ENCODE measurements at regions not wholly inside any gene's neighbourhood (a gene's known extent, or its start where the extent isn't known, plus 50 kb on each side); places are given as distances from the start of the nearest gene placed in this dataset.

GRCh38 chrY:8564421-8564820, 772.8 kb upstream of the TSPY4 start:
- no peak for TF ChIP-seq CTCF (IDR thresholded peaks at IDR 0.05; ENCODE audit: extremely low read depth, missing control alignments)
- DNase-seq (ENCODE audit: low spot score), result no peak

GRCh38 chrY:8566198-8566597, 771.1 kb upstream of the TSPY4 start:
- no peak for DNase-seq (ENCODE audit: low spot score)
- no peak for TF ChIP-seq CTCF (IDR thresholded peaks at IDR 0.05; ENCODE audit: extremely low read depth, missing control alignments)

GRCh38 chrY:8570384-8570783, 766.9 kb upstream of the TSPY4 start:
- TF ChIP-seq CTCF (IDR thresholded peaks at IDR 0.05; ENCODE audit: extremely low read depth, missing control alignments), result no peak
- DNase-seq (ENCODE audit: low spot score), result no peak

- no peak for TF ChIP-seq CTCF (IDR thresholded peaks at IDR 0.05; ENCODE audit: extremely low read depth, missing control alignments)
- no peak for DNase-seq (ENCODE audit: low spot score)
Observed at GRCh38 chrY:8572916-8573315, 764.3 kb upstream of the TSPY4 start.

GRCh38 chrY:8582277-8582850, 754.9 kb upstream of the TSPY4 start:
- TF ChIP-seq CTCF (IDR thresholded peaks at IDR 0.05; ENCODE audit: extremely low read depth, missing control alignments), result no peak

GRCh38 chrY:8583191-8583590, 754.1 kb upstream of the TSPY4 start:
- no peak for TF ChIP-seq CTCF (IDR thresholded peaks at IDR 0.05; ENCODE audit: extremely low read depth, missing control alignments)
- no peak for DNase-seq (ENCODE audit: low spot score)

More at GRCh38 chrY:8582277-8582850, 754.9 kb upstream of the TSPY4 start:
- DNase-seq (ENCODE audit: low spot score), result no peak

- DNase-seq (ENCODE audit: low spot score), result no peak
- TF ChIP-seq CTCF (IDR thresholded peaks at IDR 0.05; ENCODE audit: extremely low read depth, missing control alignments), result no peak
Observed at GRCh38 chrY:8590641-8591040, 746.6 kb upstream of the TSPY4 start.
